ENCODE measurements at regions not wholly inside any gene's neighbourhood (a gene's known extent, or its start where the extent isn't known, plus 50 kb on each side); places are given as distances from the start of the nearest gene placed in this dataset.

- H3K9me3 ChIP-seq, result no peaks in the 10 kb centered on the region
- no peaks in the 10 kb centered on the region for H3K4me1 ChIP-seq
- H3K4me3 ChIP-seq, result no peak overlapping the region
- H3K27ac ChIP-seq, result no peak overlapping the region
- H3K27me3 ChIP-seq, result no peaks in the 10 kb centered on the region
- TF ChIP-seq, protein P1, sequence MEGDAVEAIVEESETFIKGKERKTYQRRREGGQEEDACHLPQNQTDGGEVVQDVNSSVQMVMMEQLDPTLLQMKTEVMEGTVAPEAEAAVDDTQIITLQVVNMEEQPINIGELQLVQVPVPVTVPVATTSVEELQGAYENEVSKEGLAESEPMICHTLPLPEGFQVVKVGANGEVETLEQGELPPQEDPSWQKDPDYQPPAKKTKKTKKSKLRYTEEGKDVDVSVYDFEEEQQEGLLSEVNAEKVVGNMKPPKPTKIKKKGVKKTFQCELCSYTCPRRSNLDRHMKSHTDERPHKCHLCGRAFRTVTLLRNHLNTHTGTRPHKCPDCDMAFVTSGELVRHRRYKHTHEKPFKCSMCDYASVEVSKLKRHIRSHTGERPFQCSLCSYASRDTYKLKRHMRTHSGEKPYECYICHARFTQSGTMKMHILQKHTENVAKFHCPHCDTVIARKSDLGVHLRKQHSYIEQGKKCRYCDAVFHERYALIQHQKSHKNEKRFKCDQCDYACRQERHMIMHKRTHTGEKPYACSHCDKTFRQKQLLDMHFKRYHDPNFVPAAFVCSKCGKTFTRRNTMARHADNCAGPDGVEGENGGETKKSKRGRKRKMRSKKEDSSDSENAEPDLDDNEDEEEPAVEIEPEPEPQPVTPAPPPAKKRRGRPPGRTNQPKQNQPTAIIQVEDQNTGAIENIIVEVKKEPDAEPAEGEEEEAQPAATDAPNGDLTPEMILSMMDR (IDR thresholded peaks at IDR 0.05), result no peak
- no peaks in the 10 kb centered on the region for H3K36me3 ChIP-seq
- DNase-seq (ENCODE audit: low spot score), result no peak
Measured at GRCh38 chr22:34969001-34969790, 96.8 kb upstream of the ISX start.

GRCh38 chr22:34971456-34971855 lies 94.5 kb upstream of the ISX start:
- Histone ChIP-seq H3K36me3 (no peaks in the 10 kb centered on the region), H3K9me3 (no peaks in the 10 kb centered on the region), H3K27me3 (no peaks in the 10 kb centered on the region), H3K27ac (no peak overlapping the region), H3K4me1 (no peaks in the 10 kb centered on the region), H3K4me3 (no peak overlapping the region)
- TF ChIP-seq, protein P1 (IDR thresholded peaks at IDR 0.05), result no peak
- DNase-seq (ENCODE audit: low spot score), result no peak

DNA sequence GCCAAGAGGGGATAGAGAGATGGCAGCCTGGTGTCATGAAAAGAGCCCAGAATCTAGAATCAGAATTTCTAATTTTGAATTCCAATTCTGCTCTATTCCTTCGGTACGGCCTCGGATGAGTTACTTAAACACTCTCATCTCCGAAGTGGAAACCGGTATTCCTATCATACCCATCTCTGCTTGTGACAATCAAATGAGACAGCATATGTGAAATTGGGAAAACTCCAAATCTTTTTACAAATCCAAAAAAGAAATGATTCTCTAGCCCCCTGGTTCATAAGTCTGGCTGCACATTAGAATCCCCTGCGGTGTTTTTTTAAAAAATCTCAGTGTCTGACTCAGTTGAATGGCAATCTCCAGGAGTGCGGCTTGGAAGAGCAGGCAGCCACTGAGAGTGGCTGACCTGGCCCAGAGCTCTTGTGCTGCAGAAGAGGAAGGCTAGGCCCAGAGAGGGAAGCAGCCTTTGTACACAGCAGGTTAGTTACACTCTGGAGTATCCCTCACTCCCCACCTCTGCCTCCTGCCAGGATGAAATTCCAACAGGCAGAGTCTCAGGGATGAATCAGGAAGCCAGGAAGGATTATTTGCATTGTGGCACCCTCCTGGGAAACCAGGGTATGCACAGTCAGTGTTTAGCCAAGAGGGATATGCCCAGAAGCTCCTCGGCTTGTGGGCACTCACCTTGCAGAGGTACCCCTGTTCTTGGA lies 93.6 kb upstream of the ISX start:
- Histone ChIP-seq H3K4me3 (no peak overlapping the region), H3K9me3 (no peaks in the 10 kb centered on the region), H3K27me3 (no peaks in the 10 kb centered on the region), H3K4me1 (no peaks in the 10 kb centered on the region), H3K27ac (no peak overlapping the region), H3K36me3 (no peaks in the 10 kb centered on the region)
- DNase-seq (ENCODE audit: low spot score), result no peak
- TF ChIP-seq, protein P1 (IDR thresholded peaks at IDR 0.05), result no peak

DNA sequence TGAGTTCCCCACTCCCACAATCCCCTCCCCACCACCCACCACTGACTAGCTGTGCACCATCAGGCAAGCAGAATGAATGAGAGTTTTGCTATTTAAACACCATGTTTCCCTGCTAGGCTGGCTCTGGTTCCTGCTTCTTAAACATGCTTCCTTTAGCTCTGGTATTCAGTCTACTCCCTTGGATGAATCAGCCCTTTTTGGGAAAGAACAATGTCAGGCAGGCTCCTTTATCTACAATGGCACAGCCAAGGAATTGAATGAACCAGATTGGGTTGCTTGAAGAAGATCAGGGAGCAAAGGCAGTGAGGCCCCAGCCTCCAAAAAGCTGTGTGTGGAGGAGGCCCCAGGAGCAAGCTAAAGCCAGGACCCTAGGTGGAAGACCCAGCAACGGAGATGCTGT lies 92.9 kb upstream of the ISX start:
- DNase-seq (ENCODE audit: low spot score), result no peak
- TF ChIP-seq, protein P1 (IDR thresholded peaks at IDR 0.05), result no peak
- Histone ChIP-seq H3K9me3 (no peaks in the 10 kb centered on the region), H3K27me3 (no peaks in the 10 kb centered on the region), H3K4me3 (no peak overlapping the region), H3K36me3 (no peaks in the 10 kb centered on the region), H3K27ac (no peak overlapping the region), H3K4me1 (no peaks in the 10 kb centered on the region)

- Histone ChIP-seq H3K27ac (no peak overlapping the region), H3K4me3 (no peak overlapping the region), H3K9me3 (no peaks in the 10 kb centered on the region), H3K27me3 (no peaks in the 10 kb centered on the region), H3K36me3 (no peaks in the 10 kb centered on the region), H3K4me1 (no peaks in the 10 kb centered on the region)
- no peak for DNase-seq (ENCODE audit: low spot score)
- TF ChIP-seq, protein P1 (IDR thresholded peaks at IDR 0.05), result no peak
Measured at GRCh38 chr22:34973926-34974325, 92.0 kb upstream of the ISX start.

Data from right atrium auricular region (tissue), 2 donors.